NOMO-1 (cell line): ENCODE measurements at regions not wholly inside any gene's neighbourhood (a gene's known extent, or its start where the extent isn't known, plus 50 kb on each side); places are given as distances from the start of the nearest gene placed in this dataset.

Experiments used
- DNase-seq, 2 experiments: peaks; one replicate each; lab custom pipeline; 2025; ENCODE audit not compliant: unreplicated experiment in 2 of 2; lab: John Stamatoyannopoulos, UW

- no peak for DNase-seq
Measured at GRCh38 chr3:65234499-65234898, 546.7 kb upstream of the ADAMTS9 start.

DNA sequence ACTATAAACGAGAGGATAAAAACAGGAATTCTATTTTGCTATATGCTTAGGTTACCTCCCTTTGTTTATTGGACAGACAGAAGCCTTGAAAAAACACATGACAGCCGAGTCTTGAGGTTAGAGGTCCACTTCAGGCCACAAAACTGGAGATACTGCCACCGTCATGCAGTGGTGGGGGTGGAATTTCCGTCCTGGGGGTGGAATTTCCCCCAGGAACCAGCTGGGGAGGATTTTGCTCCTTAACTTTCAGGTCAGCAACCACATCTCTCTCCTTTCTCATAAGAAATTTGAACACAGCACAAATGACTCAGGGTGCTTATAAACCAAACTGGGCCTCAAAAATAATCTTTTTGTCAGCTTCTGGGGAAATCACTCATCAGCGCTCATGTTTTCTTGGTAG, 545.8 kb upstream of the ADAMTS9 start:
- no peak for DNase-seq

DNA sequence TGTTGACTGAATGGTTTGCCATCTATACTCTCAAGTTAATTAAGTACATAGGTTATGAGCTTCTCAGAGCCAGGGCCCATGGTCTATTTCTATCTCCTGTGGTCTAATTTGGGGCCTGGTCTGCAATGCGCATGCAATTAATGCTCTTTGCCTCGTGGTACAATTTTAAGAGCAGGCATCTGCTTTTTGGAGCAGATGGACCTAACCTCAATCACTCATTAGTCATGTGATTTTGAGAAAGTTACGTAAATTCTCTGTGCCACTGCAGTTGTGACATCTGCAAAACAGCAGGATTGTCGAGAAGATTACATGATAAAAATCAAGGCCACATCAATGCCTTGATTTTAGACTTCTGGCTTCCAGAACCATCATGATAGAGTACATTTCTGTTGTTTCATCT, 543.7 kb upstream of the ADAMTS9 start:
- DNase-seq, result no peak

DNA sequence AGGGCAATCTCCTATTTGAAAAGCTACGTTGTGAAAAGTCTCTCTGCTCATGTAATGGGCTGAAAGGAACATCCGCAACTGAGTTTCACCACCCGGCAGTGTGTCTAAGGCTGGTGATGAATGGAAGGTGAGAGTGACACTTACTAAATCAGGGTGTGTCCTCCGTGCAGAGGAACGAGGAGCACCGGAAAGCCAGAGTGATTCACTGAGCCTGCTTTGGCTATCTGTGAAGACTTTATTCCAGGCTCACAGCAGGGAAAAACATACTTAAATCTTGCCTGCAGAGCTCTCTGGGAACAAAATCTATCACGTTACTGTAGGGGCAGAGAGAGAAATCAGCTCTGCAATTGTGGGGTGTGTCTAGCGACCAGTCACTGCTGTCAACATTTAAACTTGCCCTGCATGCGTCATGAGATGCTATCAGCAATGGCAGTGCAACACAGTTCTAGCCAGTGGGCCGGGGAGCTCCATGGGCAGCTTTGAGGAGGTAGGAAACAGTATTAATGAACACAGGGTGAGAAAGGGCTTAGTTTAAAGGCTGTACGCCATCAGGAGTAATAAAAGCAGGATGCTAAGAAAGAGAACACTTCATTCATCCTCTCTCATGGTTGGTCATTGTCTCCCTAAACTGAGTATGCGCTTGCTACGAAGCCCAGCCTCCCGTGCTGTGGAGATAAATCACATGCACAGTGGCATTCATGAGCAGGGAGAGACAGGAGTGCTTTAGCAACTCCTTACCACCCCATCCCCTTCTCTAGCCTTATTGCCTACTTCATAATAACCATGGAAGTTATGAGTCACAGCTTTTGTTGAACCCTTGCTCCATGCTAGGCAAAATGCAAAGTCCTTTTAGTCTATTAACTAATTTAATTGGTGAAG, 542.7 kb upstream of the ADAMTS9 start:
- no peak for DNase-seq

- DNase-seq, result no peak
Measured at GRCh38 chr3:65226287-65226686, 538.5 kb upstream of the ADAMTS9 start.

- no peak for DNase-seq
Measured at GRCh38 chr3:65210026-65210814, 522.4 kb upstream of the ADAMTS9 start.

- no peak for DNase-seq
Measured at GRCh38 chr3:65202395-65202794, 514.6 kb upstream of the ADAMTS9 start.

GRCh38 chr3:65201926-65202325, 514.1 kb upstream of the ADAMTS9 start:
- DNase-seq, result no peak

DNA sequence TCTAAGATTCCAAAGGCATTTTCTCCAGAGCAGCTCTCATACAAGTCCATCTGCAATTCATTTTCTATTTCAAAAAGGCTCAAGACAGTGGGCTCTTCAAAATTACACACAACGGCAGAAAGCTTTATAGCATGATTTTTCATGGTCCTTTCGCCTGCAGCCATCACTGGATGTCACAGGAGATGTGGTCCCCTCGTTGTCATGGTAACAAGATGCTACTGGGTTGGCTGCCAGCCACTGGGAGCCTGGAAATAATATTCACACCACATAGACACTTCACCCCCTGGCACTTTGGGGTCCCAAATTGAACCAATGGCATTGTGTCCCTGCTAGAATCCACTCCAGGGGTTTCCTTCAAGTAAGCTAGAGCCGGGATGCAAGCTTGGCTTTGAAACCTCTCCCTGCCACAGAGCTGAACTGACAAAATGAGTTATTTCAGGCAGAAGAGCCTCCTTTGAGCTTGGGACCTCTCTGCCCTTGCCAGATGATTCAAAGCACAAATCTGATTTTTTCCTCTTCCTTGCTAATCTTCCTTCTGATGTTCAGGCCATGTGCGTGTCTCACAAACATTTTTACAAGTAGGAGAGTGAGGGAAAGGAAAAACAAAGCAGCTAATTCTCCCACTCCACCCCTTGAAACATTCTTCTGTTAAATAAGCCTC, 512.6 kb upstream of the ADAMTS9 start:
- DNase-seq, result no peak

- no peak for DNase-seq
Measured at GRCh38 chr3:65196663-65197062, 508.9 kb upstream of the ADAMTS9 start.

DNA sequence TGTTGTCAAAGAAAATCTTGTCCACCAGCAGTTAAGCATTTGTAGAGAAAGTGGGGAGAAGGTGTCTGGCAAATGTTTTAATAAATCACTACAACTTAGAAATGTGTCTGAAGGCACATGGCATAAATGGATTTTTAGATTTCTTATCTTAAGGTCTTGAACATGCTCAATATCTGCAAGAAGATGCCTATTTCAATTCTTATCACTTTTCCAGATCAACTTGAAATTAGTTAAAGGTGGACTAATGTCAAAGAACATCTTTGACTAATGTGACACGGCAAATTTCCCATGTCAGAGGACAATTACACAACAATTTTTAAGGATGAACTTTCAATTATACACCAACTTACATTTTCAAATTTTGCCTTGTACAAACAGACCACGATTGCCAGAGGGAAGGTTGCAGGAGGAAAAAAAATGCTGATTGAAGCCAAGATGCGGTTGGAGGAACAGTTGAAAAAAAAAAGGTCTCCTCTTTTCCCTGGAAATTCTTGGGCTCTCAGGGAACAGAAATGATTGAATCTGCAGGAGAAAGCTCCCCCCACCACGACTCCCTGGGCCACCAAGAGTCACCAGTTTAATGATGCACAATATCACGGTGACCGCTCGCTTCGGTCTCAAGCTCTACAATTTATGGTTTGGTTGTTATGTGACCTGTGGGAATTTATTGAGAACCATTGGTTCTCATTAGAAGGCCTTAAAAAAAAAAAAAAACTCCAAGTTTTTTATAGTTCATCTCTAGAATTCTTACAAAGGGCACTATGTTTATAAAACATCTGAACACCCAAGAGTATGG, 507.6 kb upstream of the ADAMTS9 start:
- DNase-seq, result no peak

- no peak for DNase-seq
Measured at GRCh38 chr3:65194744-65195143, 506.9 kb upstream of the ADAMTS9 start.

GRCh38 chr3:65194047-65194714, 506.4 kb upstream of the ADAMTS9 start:
- no peak for DNase-seq

DNA sequence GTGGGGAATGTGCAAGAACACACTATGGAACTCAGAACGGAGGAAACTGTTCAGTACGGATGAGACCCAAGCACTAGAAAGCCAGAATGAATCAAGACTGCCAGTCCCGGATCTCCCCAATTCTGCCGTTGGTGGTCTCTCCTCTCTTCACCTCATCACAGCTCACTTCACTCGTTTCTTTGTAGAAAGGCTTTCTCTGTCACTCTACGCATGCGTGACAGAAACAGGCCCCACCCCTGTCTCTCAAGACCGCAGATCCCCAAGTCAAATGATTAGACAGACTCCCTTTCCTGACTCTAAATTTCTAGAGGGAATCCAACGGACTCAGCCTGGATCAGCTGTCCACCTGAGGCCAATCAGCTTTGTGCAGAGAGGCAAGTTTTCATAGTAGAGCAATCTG, 505.7 kb upstream of the ADAMTS9 start:
- no peak for DNase-seq

DNA sequence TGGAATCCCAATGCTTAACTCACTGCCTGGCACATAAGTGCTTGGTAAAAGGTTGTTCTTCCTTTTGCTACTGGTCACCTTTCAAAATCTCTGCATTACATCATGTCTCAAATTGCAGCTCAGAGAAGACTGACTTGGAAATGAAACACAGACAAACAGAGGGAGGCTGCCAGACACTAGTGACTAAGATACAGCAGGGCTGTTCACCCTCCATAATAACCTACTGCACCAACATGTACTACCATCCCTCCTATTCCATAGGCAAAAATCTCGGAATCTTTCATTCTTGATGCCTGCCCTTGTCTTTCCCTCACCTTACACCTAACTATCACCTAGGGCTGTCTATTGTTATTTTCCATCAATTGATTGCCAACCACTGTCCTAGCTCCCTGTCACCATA, 502.3 kb upstream of the ADAMTS9 start:
- no peak for DNase-seq

- no peak for DNase-seq
Measured at GRCh38 chr3:65186268-65186667, 498.5 kb upstream of the ADAMTS9 start.

GRCh38 chr3:65182682-65183081, 494.9 kb upstream of the ADAMTS9 start:
- no peak for DNase-seq

- DNase-seq, result no peak
Measured at GRCh38 chr3:65182085-65182484, 494.3 kb upstream of the ADAMTS9 start.

DNA sequence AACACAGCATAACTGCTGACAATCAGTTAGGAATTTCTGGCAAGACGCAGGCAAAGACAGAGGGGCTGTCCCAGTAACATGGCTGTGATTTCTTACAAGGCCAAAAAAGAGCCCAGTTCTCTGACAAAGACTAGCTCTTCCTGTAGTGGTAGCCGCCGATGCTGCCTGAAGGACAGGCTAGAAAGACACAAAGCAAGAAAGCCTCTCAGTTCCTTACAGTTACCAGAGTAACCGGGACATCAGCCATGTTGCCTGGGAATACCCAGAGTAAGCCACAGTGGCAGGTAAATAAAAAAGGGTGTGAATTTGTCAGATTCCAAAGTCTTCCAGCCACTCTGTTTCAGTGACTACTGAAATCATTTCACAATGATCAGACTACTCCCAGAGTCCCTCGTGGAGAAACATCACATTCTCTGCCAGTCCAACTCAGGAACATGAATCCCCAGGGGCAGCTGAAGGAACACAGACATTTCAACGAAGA, 493.6 kb upstream of the ADAMTS9 start:
- DNase-seq, result no peak

DNA sequence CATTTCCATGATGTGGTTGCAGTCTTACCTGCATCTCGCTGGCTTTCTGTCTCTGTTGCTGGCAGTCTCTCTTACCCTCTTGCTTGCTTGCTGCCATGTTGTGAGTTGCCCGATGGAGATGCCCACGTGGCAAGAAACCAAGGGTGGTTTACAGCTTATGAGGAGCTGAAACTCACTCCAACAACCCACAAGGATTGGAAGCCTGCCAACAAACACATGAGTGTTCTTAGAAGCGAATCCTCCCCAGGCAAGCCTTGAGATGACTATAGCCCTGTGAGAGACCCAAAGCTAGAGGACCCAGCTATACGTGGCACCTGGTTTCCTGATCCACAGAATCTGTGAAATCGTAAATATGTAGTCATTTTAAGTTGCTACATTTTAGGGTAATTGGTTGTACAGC, 490.9 kb upstream of the ADAMTS9 start:
- DNase-seq, result no peak
